ENCODE measurements at regions not wholly inside any gene's neighbourhood (a gene's known extent, or its start where the extent isn't known, plus 50 kb on each side); places are given as distances from the start of the nearest gene placed in this dataset.
"Not testable (repeated sequence)": the region's sequence is repeated elsewhere in the genome, so short reads cannot be mapped to it uniquely, and the experiment has no call there.

DNA sequence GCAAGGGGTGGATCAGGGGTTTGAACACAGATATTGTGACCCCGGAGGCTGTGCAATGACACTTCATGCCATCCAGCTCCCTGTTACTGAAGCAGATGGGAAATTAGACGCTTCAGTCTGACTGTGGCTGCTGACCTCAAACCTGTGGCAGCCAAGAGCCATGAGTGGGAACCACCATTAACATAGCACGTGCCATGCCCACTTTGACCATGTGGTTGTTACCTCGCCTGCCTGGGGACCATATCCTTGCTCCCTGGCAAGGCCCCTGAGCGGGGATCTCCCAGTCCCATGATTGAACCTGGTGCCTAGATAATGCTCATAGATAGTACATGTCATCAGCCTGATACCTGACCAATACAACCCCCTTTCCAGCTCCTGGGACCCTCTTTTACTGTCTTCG is 68.9 kb downstream of the CYP26B1 start:
- DNase-seq (ENCODE audit: low read depth), result no peak

DNA sequence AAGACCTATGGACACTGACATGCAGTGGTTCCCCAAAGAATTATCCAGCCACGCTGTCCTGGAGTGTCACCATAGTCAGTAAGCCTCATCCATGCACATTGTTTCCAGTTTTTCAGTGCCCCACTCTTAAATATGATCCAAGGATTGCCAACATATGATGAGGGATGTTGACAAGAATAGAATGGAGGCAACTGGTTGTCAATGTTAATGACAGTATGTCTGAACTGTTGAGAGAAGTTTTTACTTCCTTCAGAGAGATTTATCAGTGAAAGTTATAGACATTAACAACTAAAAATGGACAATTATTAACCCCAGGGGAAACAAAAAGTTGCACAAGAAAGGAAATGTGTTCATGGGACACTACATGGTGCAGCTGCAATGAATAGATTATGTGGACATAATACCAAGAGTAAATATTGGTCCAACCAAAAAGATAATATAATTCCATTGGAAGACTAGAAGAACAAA is 69.9 kb downstream of the CYP26B1 start:
- DNase-seq (ENCODE audit: low read depth), result no peak

DNA sequence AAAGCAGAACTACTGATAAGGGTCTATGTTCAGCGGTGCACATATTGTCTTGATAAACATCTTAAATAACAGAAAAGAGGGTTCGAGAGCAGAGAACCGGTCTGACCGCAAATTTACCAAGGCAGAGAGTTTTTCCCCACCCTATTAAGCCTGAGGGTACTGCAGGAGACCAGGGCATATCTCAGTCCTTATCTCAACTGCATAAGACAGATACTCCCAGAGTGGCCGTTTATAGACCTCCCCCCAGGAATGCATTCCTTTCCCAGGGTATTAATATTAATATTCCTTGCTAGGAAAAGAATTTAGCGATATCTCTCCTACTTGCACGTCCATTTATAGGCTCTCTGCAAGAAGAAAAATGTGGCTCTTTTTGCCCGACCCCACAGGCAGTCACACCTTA is 74.3 kb downstream of the CYP26B1 start:
- DNase-seq (ENCODE audit: low read depth), result not testable (repeated sequence)

DNA sequence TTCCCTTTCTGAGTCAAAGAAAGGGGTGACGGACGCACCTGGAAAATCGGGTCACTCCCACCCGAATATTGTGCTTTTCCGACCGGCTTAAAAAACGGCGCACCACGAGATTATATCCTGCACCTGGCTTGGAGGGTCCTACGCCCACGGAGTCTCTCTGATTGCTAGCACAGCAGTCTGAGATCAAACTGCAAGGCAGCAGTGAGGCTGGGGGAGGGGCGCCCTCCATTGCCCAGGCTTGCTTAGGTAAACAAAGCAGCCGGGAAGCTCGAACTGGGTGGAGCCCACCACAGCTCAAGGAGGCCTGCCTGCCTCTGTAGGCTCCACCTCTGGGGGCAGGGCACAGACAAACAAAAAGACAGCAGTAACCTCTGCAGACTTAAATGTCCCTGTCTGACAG is 83.5 kb downstream of the CYP26B1 start:
- DNase-seq (ENCODE audit: low read depth), result not testable (repeated sequence)

DNA sequence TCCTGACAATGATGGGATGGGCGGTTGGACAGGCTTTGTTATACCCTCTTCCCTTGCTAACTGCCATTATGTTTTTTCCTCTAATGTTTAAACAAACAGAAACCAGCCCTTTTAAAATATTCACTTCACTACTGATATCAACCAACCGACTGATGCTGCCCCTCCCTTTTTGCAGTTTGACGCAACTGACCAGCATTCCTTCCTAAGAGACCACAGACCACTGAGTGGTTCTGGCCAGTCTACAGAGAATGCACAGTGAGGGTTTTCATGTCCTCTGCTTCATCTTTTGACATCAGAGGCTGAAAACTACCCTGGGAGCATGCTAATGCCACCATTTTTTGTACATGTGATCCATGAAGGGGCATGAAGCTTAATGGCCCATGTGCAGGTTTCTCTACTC is 85.3 kb downstream of the CYP26B1 start:
- no peak for DNase-seq (ENCODE audit: low read depth)

DNA sequence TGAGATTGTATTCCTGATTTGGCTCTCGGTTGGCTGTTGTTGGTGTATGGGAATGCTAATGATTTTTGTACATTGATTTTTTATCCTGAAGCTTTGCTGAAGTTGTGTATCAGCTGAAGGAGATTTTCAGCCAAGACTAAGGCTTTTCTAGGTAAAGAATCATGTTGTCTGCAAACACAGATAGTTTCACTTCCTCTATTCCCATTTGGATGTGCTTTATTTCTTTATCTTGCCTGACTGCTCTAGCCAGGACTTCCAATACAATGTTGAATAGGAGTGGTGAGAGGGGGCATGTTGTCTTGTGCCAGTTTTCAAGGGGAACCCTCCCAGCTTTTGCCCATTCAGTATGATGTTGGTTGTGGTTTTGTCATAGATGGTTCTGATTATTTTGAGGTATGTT is 90.4 kb downstream of the CYP26B1 start:
- DNase-seq (ENCODE audit: low read depth), result no peak

DNA sequence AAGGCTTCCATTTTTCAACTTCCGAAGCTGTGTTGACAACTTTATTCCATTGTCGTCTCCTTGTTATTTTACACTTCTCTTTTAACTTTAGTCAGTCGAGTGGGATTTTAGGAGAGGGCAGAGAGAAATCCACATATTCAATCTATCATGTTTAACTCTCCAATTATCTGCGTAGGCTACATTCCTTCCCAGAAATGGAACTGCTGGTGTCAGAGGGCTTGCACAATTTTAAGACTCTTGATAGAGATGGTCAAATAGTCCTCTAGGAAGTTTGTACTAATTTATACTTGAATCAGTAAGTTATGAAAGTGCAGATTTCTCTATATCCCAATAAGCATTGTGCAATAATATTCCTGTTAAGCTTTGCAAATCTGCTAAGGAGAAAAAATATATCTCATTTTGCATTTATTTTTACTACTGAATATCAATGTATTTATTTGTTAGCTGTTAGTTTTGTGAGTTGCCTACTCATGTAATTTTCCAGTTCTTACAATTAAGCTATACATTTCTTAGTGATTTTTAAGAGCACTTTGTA is 95.6 kb downstream of the CYP26B1 start:
- no peak for DNase-seq (ENCODE audit: low read depth)

DNA sequence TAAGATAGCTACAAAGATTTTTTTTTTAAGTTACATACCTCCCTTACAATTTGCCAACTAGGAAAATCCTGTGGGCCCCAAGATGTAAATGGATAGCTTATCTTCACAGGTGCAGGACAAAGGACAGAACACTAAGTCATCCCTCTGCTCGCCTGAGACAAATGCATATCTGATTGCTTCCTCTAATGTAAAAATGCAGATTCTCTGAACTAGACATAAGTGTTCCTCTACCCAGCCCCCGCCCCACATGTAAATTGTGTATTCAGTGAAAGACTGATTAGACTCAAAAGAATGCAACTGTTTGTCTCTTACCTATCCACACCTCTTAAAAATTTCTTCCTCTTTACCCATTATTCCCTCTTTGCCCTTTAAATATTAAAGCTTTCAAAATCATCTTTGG is 96.5 kb downstream of the CYP26B1 start:
- DNase-seq (ENCODE audit: low read depth), result no peak

DNA sequence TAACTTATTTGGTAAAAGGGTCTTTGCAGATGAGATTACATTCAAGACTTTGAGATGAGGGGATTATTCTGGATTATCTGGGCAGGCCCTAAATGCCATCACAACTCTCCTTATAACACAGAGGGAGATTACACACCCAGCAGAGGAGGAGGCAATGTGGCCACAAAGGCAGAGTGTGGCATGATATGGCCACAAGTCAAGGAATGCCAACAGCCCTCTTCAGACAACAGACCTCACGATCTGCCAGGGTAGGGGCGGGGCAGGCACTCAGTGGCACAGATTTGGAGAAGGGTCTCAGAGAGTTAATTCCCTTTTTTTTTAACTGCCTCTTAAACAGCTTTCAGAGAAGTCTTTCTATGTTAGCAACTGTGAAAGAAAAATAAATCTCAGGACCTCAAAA is 96.9 kb downstream of the CYP26B1 start:
- DNase-seq (ENCODE audit: low read depth), result no peak

DNA sequence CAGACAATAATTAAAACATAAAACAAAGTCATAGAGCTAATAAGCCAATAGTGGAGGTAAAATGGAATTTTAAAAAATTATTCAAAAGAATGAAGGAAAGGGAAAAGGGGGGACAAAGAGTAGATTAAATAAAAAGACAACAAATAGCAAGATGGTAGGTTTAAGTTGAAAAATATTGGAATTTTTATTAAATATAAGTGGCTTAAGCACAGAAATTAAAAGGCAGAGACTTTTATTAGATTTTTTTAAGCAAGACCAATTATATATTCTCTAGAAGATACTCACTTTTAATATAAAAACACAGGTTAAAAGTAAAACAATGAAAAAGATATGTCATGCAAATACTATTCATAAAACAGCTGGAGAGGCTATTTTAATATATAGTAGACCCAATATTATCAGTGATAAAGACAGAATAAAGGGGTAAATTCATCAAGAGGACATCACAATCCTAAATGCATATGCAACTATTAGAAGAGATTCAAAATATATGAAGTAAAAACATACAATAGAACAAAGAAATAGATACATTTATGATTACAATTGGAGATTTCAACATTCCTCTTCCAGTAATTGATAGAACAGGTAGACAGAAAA is 98.7 kb downstream of the CYP26B1 start:
- no peak for DNase-seq (ENCODE audit: low read depth)

DNA sequence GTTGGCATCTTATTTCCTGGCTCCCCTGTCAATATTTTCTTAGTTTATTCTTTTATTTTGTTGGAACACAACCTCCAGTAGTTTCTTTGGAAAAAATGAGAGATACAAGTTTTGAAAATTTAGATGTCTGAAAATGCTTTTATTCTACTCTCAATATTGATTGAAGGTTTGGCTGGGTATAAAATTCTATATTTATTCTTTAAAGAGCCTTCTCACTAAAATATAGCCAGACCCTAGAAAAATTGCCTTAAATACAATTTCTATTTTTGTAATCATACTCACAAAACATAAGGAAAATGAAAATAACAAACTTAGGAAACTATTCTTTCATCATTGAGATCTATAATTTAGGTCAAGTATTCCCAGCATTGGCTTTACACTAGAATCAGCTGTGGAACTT is 103.7 kb downstream of the CYP26B1 start:
- DNase-seq (ENCODE audit: low read depth), result no peak

DNA sequence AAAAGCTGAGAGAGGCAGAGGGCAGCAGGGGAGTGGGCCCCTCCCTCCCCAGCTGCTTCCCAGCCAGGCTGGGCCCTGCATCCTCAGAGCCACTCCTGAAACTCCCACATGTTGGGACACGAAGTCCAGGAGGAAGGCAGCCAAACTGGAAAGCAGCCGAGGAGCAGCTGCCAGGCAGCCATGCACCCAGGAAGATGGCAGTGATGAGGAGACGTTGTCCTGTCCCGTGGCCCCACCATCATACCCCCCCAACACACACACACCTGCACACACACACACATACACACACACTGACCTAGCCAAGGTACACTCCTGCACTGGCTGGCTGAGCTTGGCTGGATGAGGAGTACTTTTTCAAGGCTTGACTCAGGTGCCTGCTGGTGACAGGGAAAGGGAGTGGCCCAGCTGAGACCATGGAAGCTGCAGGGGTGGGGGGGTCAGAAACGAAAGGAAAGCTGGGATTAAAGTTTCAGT is 106.0 kb downstream of the CYP26B1 start:
- no peak for DNase-seq (ENCODE audit: low read depth)

DNA sequence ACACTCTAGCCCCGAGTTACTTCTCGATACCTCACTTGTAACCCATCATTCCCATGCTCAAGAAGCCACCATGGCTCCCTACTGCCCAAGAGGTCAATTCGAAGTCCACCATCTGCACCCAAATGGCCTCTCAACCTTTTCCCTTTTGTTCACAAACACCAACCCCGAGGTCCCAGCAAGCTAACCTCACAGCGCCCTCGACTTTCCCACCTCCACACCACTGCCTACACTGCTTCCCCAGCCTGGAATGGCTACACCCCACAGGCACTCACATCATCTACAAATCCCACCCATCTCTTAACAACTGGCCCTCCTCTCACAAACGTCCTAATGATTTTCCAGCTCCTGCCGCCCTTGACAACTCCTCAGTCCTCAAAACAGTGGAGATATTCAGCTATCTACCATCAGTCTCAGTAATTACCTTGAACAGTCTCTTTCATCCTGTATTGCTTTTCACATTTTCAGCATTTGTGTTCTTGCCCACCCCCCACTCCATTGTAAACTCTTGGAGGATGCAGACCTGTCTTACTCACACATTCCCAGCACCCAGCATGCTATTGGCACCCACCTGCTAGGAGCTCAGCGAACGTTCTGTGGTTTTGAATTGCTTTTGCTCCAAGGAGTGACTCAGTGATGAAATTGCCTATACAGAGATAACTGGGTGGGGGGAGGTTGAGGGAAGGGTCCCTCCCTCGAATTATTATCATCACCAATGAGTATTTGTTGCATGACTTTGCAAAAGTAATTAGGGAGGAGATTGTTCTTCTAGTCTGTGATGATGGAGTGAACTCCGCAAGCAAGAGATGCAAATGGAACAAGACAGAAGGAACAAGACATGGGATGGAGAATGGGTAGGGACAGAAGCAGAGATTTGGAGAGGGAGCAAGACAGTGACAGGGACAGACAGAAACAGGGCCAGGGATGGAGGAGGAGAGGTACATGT is 106.8 kb downstream of the CYP26B1 start:
- DNase-seq (ENCODE audit: low read depth), result peak; percentile 44

DNA sequence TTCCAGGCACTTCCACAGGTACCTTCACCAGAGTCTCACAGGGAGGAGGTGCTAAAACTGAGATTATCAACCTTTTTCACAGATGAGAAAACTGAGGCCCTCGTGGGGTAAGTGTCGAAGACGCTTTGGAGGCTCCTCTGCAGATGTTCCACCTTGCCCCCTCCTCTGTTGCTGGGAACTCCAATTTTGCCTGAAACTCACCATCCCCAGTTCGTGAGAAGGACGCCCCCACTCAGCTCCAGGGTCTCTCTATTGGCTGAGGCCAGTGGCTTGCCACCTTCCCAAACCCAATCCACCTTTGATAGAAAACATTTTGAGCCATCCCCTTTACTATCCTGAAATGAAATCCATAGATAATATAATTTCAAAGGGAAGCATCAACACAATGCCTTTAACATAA is 109.1 kb downstream of the CYP26B1 start:
- no peak for DNase-seq (ENCODE audit: low read depth)

DNA sequence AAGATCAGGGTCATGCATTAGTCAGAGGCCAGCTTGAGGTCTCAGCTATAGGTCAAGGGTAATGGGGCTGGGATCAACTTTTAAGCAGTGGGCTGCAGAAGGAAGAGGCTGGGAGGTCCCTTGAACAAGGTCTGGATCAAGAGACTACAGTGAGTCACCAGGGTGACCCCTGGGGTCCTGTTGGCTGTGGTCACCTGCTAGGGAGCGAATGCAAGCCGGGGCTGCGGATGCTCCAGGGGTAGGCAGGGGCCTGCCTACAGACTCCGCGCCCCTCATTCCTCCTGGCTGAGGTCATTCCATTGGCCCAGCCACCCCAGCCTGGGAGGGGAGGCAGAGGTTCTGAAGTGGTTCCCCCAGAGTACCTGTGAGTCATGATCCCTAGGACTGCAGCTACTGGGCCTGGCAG is 110.4 kb downstream of the CYP26B1 start:
- no peak for DNase-seq (ENCODE audit: low read depth)

DNA sequence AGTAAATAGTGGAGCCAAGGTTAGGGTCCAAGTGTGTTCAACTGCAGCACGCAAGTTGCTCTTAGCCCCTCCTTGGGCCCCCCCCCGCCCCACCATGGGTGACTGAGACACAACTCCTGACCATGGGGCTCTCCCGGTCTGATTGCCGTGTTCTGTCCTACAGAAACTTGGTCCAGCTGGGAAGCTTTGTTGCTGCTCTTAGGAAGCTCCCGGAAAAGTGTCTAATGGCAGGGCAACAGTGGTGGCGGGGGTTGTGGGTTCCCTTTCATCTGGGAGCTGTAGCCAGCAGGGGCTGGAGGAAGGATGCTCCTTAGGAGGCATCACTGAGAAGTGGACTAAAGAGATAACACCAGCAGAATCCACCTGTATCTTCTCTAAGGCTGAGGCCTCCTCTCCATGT is 111.1 kb downstream of the CYP26B1 start:
- DNase-seq (ENCODE audit: low read depth), result no peak

DNA sequence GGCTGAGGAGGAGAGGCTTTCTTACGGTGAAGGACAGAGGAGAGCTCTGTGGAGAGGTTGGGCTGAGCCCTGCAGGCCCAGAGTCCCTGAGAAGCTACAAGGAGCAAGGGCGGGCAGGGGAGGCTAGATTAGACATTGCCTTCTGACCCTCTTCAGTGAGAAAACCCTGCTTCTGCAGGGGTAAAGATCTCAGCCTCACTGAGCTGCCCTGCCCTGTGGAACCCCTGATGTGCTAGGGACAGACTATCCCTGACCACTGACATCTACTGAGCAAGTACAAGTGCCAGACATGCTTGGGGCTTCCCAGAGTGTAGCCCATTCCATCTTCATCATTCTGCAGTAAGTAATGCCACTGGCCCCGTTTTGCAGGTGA is 111.5 kb downstream of the CYP26B1 start:
- no peak for DNase-seq (ENCODE audit: low read depth)

DNA sequence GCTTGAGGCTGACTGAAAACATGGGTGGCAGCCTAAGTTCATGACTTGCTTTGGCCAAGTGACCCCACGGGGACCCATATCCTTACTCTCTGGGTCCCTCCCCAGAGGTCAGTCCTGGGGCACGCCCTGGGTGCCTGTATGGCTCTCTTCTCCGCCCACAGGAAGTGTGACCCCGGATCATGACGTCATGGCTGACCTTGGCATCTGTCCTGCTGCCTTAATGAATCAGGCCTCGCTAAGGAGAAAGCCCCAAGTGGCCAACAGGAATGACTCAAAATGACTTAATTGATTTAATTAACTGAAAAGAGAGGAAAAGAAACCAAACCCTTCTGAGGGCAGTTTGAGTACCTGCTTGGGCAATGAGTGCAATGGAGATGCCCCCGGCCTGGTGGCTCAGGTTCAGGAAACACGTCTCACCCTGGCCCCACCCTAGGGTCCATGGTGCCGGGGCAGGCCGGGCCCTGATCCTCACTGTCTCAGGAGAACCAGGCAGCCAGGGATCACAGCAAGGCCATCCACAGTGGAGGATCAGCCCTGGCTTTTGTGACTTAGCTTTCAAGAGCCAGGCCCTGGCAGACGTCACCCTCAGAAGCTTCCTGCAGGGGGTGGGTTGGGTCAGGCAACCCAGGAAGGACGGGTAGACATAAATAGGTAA is 112.0 kb downstream of the CYP26B1 start:
- peak; percentile 19 for DNase-seq (ENCODE audit: low read depth)

DNA sequence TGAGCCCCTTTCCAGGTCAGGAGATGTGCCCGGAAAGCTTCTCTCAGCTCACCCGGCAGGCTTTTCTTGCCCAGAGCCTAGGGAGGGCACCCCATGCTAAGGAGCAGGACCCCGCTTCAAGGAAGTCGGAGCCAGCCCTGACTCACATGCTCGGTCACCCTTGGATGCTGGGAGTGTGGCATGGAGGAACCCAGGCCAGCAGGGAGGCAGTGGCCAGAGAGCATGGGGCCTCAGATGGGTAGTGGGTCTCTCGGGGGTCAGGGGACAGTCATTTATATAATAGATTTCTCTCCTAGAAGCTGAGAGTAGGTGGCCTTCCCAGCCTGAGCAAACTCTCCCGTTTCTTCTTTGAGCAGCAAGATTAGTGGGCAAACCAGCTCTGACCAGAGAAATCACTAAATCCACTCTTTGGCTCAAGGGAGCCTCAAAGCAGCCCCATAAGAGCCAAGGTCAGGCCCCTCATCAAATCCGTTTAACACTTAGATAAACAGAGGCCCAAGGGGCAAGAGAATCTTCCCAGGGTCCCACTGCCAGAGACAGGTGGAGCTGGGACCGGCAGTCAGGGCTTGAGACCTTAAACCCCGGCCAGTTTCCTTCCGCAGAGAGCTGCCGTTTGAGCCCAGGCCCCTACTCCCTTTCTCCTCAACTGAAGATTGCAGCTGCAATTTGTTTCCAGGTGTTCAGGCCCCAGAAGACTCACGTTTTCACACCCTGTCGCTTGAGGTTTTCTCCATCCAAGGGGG is 113.1 kb downstream of the CYP26B1 start:
- DNase-seq (ENCODE audit: low read depth), result no peak

DNA sequence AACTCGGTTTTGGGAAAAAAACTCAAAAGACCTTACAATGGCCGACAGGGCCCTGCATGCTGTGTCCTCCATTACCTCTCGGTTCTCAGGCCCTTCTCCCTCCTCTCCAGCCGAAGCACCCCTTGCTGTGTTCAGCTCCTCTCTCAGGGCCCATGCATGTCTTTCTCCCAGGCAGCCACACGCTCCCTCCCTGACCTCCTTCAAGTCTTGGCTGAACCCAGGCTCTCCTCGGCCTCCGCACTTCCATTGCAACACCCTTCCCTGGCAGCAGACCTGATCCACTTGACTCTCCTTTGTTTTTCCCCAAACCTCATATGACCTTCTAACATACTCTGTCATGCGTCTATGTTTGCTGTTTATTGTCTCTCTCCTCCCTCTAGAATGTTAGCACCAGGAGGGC is 114.0 kb downstream of the CYP26B1 start:
- DNase-seq (ENCODE audit: low read depth), result no peak

DNA sequence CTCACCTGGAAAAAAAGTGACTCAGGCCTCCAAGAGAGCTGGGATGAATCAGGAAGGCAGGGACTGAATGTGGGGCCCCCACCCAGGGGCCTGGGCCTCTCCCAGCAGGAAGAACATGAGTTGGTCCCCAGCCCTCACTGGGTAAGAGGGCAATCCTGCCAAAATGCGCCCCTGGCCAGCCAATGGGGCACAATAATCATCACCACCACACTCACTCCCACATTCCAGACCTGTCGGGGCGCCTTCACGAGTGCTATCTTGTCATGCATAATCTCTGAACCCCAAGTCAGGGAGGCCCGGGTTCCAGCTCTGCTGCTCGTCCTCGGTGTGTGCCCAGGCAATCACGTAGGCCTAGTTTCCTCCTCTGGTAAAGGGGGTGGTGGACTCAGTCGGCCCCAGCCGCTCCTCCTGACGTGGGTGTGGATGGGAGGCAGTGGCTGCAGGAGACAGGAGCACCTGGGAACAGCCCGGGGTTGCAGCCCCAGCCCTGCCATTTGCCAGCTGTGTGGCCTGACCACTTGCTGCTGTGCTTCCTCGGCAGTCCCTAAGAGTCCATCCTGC is 115.1 kb downstream of the CYP26B1 start:
- DNase-seq (ENCODE audit: low read depth), result no peak
